SW480 (cell line): ENCODE measurements at regions not wholly inside any gene's neighbourhood (a gene's known extent, or its start where the extent isn't known, plus 50 kb on each side); places are given as distances from the start of the nearest gene placed in this dataset.

Experiments used
- DNase-seq: peaks from one replicate; pipeline ENCODE4 v3.0.0-alpha.2; 2016; ENCODE audit warnings: low spot score

GRCh38 chr4:161225327-161225726, 938.5 kb downstream of the FSTL5 start:
- DNase-seq = no peak

GRCh38 chr4:161222889-161223288, 940.9 kb downstream of the FSTL5 start:
- no peak for DNase-seq

GRCh38 chr4:161208564-161208963, 955.2 kb downstream of the FSTL5 start:
- DNase-seq = no peak

GRCh38 chr4:161206528-161207080, 957.2 kb downstream of the FSTL5 start:
- DNase-seq = no peak

- DNase-seq = no peak
Observed at GRCh38 chr4:161203865-161204264, 959.9 kb downstream of the FSTL5 start.

- DNase-seq = no peak
Observed at GRCh38 chr4:161197912-161198311, 965.9 kb downstream of the FSTL5 start.

- no peak for DNase-seq
Observed at GRCh38 chr4:161197474-161197873, 966.3 kb downstream of the FSTL5 start.

GRCh38 chr4:161189286-161190134, 974.3 kb downstream of the FSTL5 start:
- DNase-seq = no peak

GRCh38 chr4:161188578-161188977, 975.2 kb downstream of the FSTL5 start:
- DNase-seq = no peak

GRCh38 chr4:161187569-161187968, 976.2 kb downstream of the FSTL5 start:
- DNase-seq = no peak

- DNase-seq = no peak
Observed at GRCh38 chr4:161186750-161187149, 977.0 kb downstream of the FSTL5 start.

- no peak for DNase-seq
Observed at GRCh38 chr4:161186012-161186411, 977.8 kb downstream of the FSTL5 start.

GRCh38 chr4:161183729-161184128, 980.1 kb downstream of the FSTL5 start:
- DNase-seq = no peak

GRCh38 chr4:161182913-161183312, 980.9 kb downstream of the FSTL5 start:
- no peak for DNase-seq

GRCh38 chr4:161178310-161178709, 985.5 kb downstream of the FSTL5 start:
- DNase-seq = no peak

GRCh38 chr4:161172396-161173026, 991.3 kb downstream of the FSTL5 start:
- DNase-seq = no peak

- DNase-seq = no peak
Observed at GRCh38 chr4:161167539-161167938, 996.3 kb downstream of the FSTL5 start.

GRCh38 chr4:161160718-161161117, 1003.1 kb downstream of the FSTL5 start:
- DNase-seq = no peak

GRCh38 chr4:161148051-161148450, 1015.7 kb downstream of the FSTL5 start:
- DNase-seq = no peak

GRCh38 chr4:161143375-161143774, 1020.4 kb downstream of the FSTL5 start:
- DNase-seq = no peak

- DNase-seq = no peak
Observed at GRCh38 chr4:161134795-161135194, 1029.0 kb downstream of the FSTL5 start.

- no peak for DNase-seq
Observed at GRCh38 chr4:161133586-161134276, 1030.1 kb downstream of the FSTL5 start.
